ENCODE measurements at regions not wholly inside any gene's neighbourhood (a gene's known extent, or its start where the extent isn't known, plus 50 kb on each side); places are given as distances from the start of the nearest gene placed in this dataset.

GRCh38 chr3:45277636-45278035, 51.5 kb upstream of the TMEM158 start:
- DNase-seq: no peak

GRCh38 chr3:45280232-45280631, 54.1 kb upstream of the TMEM158 start:
- DNase-seq: no peak

- DNase-seq: no peak
Observed at GRCh38 chr3:45280971-45281370, 54.9 kb upstream of the TMEM158 start.

GRCh38 chr3:45283471-45283870, 57.4 kb upstream of the TMEM158 start:
- DNase-seq: no peak

GRCh38 chr3:45297331-45297730, 71.2 kb upstream of the TMEM158 start:
- DNase-seq: no peak

- DNase-seq: no peak
Observed at GRCh38 chr3:45302470-45302869, 76.4 kb upstream of the TMEM158 start.

- no peak for DNase-seq
Observed at GRCh38 chr3:45306406-45307008, 80.4 kb upstream of the TMEM158 start.

- no peak for DNase-seq
Observed at GRCh38 chr3:45309876-45310275, 78.5 kb upstream of the LARS2 start.

- DNase-seq: no peak
Observed at GRCh38 chr3:45311327-45311726, 77.0 kb upstream of the LARS2 start.

GRCh38 chr3:45311953-45312801, 76.2 kb upstream of the LARS2 start:
- DNase-seq: no peak

- no peak for DNase-seq
Observed at GRCh38 chr3:45312836-45313493, 75.4 kb upstream of the LARS2 start.

GRCh38 chr3:45313743-45314403, 74.5 kb upstream of the LARS2 start:
- DNase-seq: no peak

GRCh38 chr3:45317710-45318109, 70.7 kb upstream of the LARS2 start:
- DNase-seq: no peak

- no peak for DNase-seq
Observed at GRCh38 chr3:45318689-45319088, 69.7 kb upstream of the LARS2 start.

GRCh38 chr3:45319231-45319995, 69.0 kb upstream of the LARS2 start:
- no peak for DNase-seq

- no peak for DNase-seq
Observed at GRCh38 chr3:45319996-45320305, 68.4 kb upstream of the LARS2 start.

GRCh38 chr3:45320986-45321385, 67.4 kb upstream of the LARS2 start:
- DNase-seq: no peak

GRCh38 chr3:45321607-45322391, 66.6 kb upstream of the LARS2 start:
- no peak for DNase-seq

GRCh38 chr3:45322616-45323015, 65.8 kb upstream of the LARS2 start:
- no peak for DNase-seq

GRCh38 chr3:45325676-45326075, 62.7 kb upstream of the LARS2 start:
- DNase-seq: no peak

GRCh38 chr3:45329761-45330305, 58.5 kb upstream of the LARS2 start:
- no peak for DNase-seq
